ENCODE measurements at regions not wholly inside any gene's neighbourhood (a gene's known extent, or its start where the extent isn't known, plus 50 kb on each side); places are given as distances from the start of the nearest gene placed in this dataset.

- TF ChIP-seq CTCF (IDR thresholded peaks at IDR 0.05) (no peak), POLR2A (IDR thresholded peaks at IDR 0.05) (no peak), EP300 (IDR thresholded peaks at IDR 0.05) (no peak), POLR2AphosphoS5 (IDR thresholded peaks at IDR 0.05) (no peak)
These were observed 99.5 kb downstream of the ZNF621 start for GRCh38 chr3:40624189-40624769.
